PC-9 (cell line): ENCODE measurements at regions not wholly inside any gene's neighbourhood (a gene's known extent, or its start where the extent isn't known, plus 50 kb on each side); places are given as distances from the start of the nearest gene placed in this dataset.
A peak's percentile ranks its signal among the peaks of the same experiment; 100 is the strongest.

Experiments used
- BruUV-seq: library from RNA; stranded (reverse); fragments of 400-500 nt; replicated peaks from 2 replicates; lab custom pipeline; 2021; lab: Mats Ljungman, UMichigan
- CTCF ChIA-PET: fragments of 300-600 bp; sonication (Branson Sonifier 250); formaldehyde crosslinking; loops from one replicate; lab custom pipeline; 2022; ENCODE audit warnings: antibody characterized with exemption; lab: Charles Lee
- POLR2A ChIA-PET: fragments of 300-600 bp; sonication (Branson Sonifier 250); formaldehyde crosslinking; loops from one replicate; lab custom pipeline; 2022; ENCODE audit warnings: antibody characterized with exemption; ENCODE audit not compliant: unreplicated experiment; lab: Charles Lee
- DNase-seq, 2 experiments: peaks; one replicate each; pipeline versions ENCODE4 v3.0.0 to v3.0.0-alpha.2; 2015 to 2022; ENCODE audit warnings: mixed read lengths in 1 of 2
- H2AFZ ChIP-seq: fragments of 200-600 bp; sonication (generic); 2 replicates; pipeline ENCODE4 v1.8.1; 2017; ENCODE audit warnings: antibody characterized with exemption
- H3F3A ChIP-seq: fragments of 200-600 bp; sonication (generic); 2 replicates; pipeline ENCODE4 v1.8.1; 2017; ENCODE audit warnings: antibody characterized with exemption, mild to moderate bottlenecking, low read depth; ENCODE audit not compliant: insufficient read depth
- H3K27ac ChIP-seq: fragments of 200-600 bp; sonication (generic); 2 replicates; pipeline ENCODE4 v1.6.1; 2016; ENCODE audit warnings: mixed run types
- H3K27me3 ChIP-seq: fragments of 200-600 bp; sonication (generic); 2 replicates; pipeline ENCODE4 v1.6.1; 2016; ENCODE audit warnings: low read depth, mixed run types; ENCODE audit not compliant: insufficient read depth
- H3K36me3 ChIP-seq: fragments of 200-600 bp; sonication (generic); 2 replicates; pipeline ENCODE4 v1.6.1; 2016; ENCODE audit warnings: low read depth, mixed run types
- H3K4me1 ChIP-seq: fragments of 200-600 bp; sonication (generic); replicated peaks from 2 replicates; pipeline ENCODE4 v1.6.1; 2016; ENCODE audit warnings: mixed run types; ENCODE audit not compliant: insufficient read depth
- H3K4me2 ChIP-seq: fragments of 200-600 bp; sonication (generic); 2 replicates; pipeline ENCODE4 v1.6.1; 2017; ENCODE audit warnings: mixed run types
- H3K4me3 ChIP-seq: fragments of 200-600 bp; sonication (generic); 2 replicates; pipeline ENCODE4 v1.6.1; 2016; ENCODE audit warnings: mixed run types
- H3K79me2 ChIP-seq: fragments of 200-600 bp; sonication (generic); 2 replicates; pipeline ENCODE4 v1.6.1; 2017; ENCODE audit warnings: low read depth, mixed run types
- H3K9me2 ChIP-seq: fragments of 200-600 bp; sonication (generic); 2 replicates; pipeline ENCODE4 v1.8.1; 2017; ENCODE audit warnings: mild to moderate bottlenecking; ENCODE audit not compliant: insufficient read depth
- H3K9me3 ChIP-seq: fragments of 200-600 bp; sonication (generic); 2 replicates; pipeline ENCODE4 v1.8.1; 2016; ENCODE audit warnings: low read depth; ENCODE audit not compliant: insufficient read depth
- H4K20me1 ChIP-seq: fragments of 200-600 bp; sonication (generic); 2 replicates; pipeline ENCODE4 v1.8.1; 2017; ENCODE audit not compliant: insufficient read depth
- CTCF ChIP-seq: fragments of 200-600 bp; sonication (generic); conservative IDR thresholded peaks from 2 replicates; pipeline ENCODE4 v1.6.1; 2017; ENCODE audit warnings: mixed run types, antibody characterized with exemption, mild to moderate bottlenecking, moderate library complexity
- EZH2 ChIP-seq: fragments of 200-600 bp; sonication (generic); IDR thresholded peaks from 2 replicates; pipeline ENCODE4 v1.8.0; 2017; ENCODE audit warnings: antibody characterized with exemption, low read depth
- intact Hi-C: fragments of 100-400 bp; cut with micrococcal nuclease; formaldehyde crosslinking; loops from one replicate; pipeline ENCODE4 v1.10.0; 2022; ENCODE audit not compliant: unreplicated experiment

GRCh38 chr5:52710972-52711596 is 76.6 kb upstream of the ITGA1 start:
- Histone ChIP-seq H3K9me2 (no peaks in the 10 kb centered on the region), H3K27me3 (no peaks in the 10 kb centered on the region), H3F3A (no peaks in the 10 kb centered on the region), H3K27ac (no peak overlapping the region), H2AFZ (no peak overlapping the region), H3K4me2 (no peak overlapping the region), H4K20me1 (no peaks in the 10 kb centered on the region), H3K9me3 (no peaks in the 10 kb centered on the region), H3K36me3 (no peaks in the 10 kb centered on the region), H3K4me1 (no peaks in the 10 kb centered on the region), H3K4me3 (no peak overlapping the region), H3K79me2 (no peaks in the 10 kb centered on the region)
- no peak for TF ChIP-seq CTCF
- TF ChIP-seq EZH2, result no peak
- ChIA-PET POLR2A (no interaction called here), CTCF (no interaction called here)
- no peak for DNase-seq
- intact Hi-C loops, result no loop called here
- no TSS peak for BruUV-seq

GRCh38 chr5:52712354-52712753 is 75.4 kb upstream of the ITGA1 start:
- Histone ChIP-seq H3F3A (no peaks in the 10 kb centered on the region), H3K4me1 (no peaks in the 10 kb centered on the region), H3K9me2 (no peaks in the 10 kb centered on the region), H3K4me3 (no peak overlapping the region), H3K9me3 (no peaks in the 10 kb centered on the region), H3K36me3 (no peaks in the 10 kb centered on the region), H2AFZ (no peak overlapping the region), H3K4me2 (no peak overlapping the region), H4K20me1 (no peaks in the 10 kb centered on the region), H3K27ac (no peak overlapping the region), H3K79me2 (no peaks in the 10 kb centered on the region), H3K27me3 (no peaks in the 10 kb centered on the region)
- TF ChIP-seq EZH2 (no peak), CTCF (no peak)
- ChIA-PET POLR2A (no interaction called here), CTCF (no interaction called here)
- intact Hi-C loops, result no loop called here
- DNase-seq, result no peak
- BruUV-seq, result no TSS peak

DNA sequence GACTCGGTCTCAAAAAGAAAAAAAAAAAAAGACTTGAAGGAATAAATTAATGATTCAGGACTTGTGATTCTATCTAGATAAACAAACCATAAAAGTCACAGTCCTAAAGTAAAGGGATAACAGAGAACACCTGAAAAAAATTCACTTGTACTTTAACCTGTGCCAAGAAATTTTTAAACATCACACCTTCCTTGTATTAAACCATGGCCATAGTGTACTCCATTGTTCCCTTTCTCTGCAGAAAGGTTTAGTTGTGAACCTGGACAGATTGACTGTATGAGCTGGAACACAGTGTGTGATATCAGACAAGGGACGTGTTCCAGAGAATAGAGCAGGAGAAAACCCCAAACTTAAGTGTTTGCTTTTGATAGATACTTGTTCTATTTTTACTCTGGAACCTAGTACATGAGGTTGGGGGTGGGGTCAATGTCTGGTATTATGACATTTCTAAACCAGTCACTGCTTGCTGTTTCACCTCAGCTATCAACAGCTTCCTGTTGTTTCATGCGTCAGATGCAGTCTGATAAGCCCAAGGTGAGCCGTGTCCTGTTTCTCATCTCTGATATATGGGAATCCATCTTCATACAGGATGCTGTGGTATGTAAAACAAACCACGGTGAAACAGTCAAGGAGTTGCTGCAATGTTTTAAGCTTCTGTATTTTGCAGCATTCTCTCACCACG is 62.5 kb upstream of the ITGA1 start:
- ChIA-PET POLR2A (no interaction called here), CTCF (no interaction called here)
- no peaks in the 10 kb centered on the region for H3F3A ChIP-seq
- H3K9me3 ChIP-seq, result no peaks in the 10 kb centered on the region
- H3K27ac ChIP-seq, result no peak overlapping the region
- no peaks in the 10 kb centered on the region for H3K79me2 ChIP-seq
- H3K36me3 ChIP-seq, result no peaks in the 10 kb centered on the region
- BruUV-seq, result no TSS peak
- DNase-seq, result peak; percentile 14 to 43
- H3K4me1 ChIP-seq, result peaks cover 11% of the 10 kb centered on the region
- H3K27me3 ChIP-seq, result no peaks in the 10 kb centered on the region
- H2AFZ ChIP-seq, result peak overlapping the region; percentile 23
- H4K20me1 ChIP-seq, result no peaks in the 10 kb centered on the region
- no peaks in the 10 kb centered on the region for H3K9me2 ChIP-seq
- no peak for TF ChIP-seq EZH2
- no peak for TF ChIP-seq CTCF
- H3K4me3 ChIP-seq, result no peak overlapping the region
- H3K4me2 ChIP-seq, result no peak overlapping the region
- intact Hi-C loops, result no loop called here
